SK-N-SH treated with all-trans-retinoic acid at 6 μM for 48 hours (cell line): ENCODE measurements at regions not wholly inside any gene's neighbourhood (a gene's known extent, or its start where the extent isn't known, plus 50 kb on each side); places are given as distances from the start of the nearest gene placed in this dataset.

ENCODE experiments used
- ATAC-seq: fragments of 200-7000 bp; cut with Tn5 transposase; 3 replicates; pipeline ENCODE4 v1.9.1; 2020; ENCODE audit warnings: mild to moderate bottlenecking, moderate library complexity
- BACH2 ChIP-seq: fragments of 250-450 bp; sonication (Bioruptor Pico); IDR thresholded peaks from 2 replicates; pipeline ENCODE4 v1.9.0; 2021; ENCODE audit warnings: mild to moderate bottlenecking, borderline replicate concordance
- CSDC2 ChIP-seq: fragments of 250-450 bp; sonication (Bioruptor Pico); IDR thresholded peaks from 2 replicates; pipeline ENCODE4 v1.5.0; 2020; ENCODE audit warnings: mild to moderate bottlenecking, moderate library complexity
- ESRRG ChIP-seq: fragments of 250-450 bp; sonication (Bioruptor Pico); IDR thresholded peaks from 2 replicates; pipeline ENCODE4 v1.6.1; 2021; ENCODE audit warnings: mild to moderate bottlenecking
- GLIS3 ChIP-seq: fragments of 250-450 bp; sonication (Bioruptor Pico); IDR thresholded peaks from 2 replicates; pipeline ENCODE4 v1.5.0; 2020; ENCODE audit warnings: mild to moderate bottlenecking, moderate library complexity
- ISL1 ChIP-seq: fragments of 250-450 bp; sonication (Bioruptor Pico); IDR thresholded peaks from 2 replicates; pipeline ENCODE4 v2.1.2; 2022; ENCODE audit warnings: mild to moderate bottlenecking, moderate library complexity
- OSR1 ChIP-seq: fragments of 250-450 bp; sonication (Bioruptor Pico); IDR thresholded peaks from 2 replicates; pipeline ENCODE4 v1.8.0; 2022; ENCODE audit warnings: moderate library complexity, mild to moderate bottlenecking, inconsistent platforms
- PPARA ChIP-seq: fragments of 250-450 bp; sonication (Bioruptor Pico); IDR thresholded peaks from 2 replicates; pipeline ENCODE4 v1.5.0; 2020; ENCODE audit warnings: mild to moderate bottlenecking, borderline replicate concordance
- RARB ChIP-seq: fragments of 250-450 bp; sonication (Bioruptor Pico); IDR thresholded peaks from 2 replicates; pipeline ENCODE4 v1.8.0; 2021; ENCODE audit warnings: mild to moderate bottlenecking, moderate library complexity
- TSHZ2 ChIP-seq: fragments of 250-450 bp; sonication (Bioruptor Pico); IDR thresholded peaks from 2 replicates; pipeline ENCODE4 v1.5.0; 2020; ENCODE audit warnings: mild to moderate bottlenecking, moderate library complexity
- ZC3H10 ChIP-seq: fragments of 250-450 bp; sonication (Bioruptor Pico); IDR thresholded peaks from 2 replicates; pipeline ENCODE4 v1.5.1; 2021; ENCODE audit warnings: mild to moderate bottlenecking, moderate library complexity
- ZFP3 ChIP-seq: fragments of 250-450 bp; sonication (Bioruptor Pico); IDR thresholded peaks from 2 replicates; pipeline ENCODE4 v1.5.0; 2020; ENCODE audit warnings: mild to moderate bottlenecking, moderate library complexity
- ZFP30 ChIP-seq: fragments of 450-650 bp; formaldehyde crosslinking; IDR thresholded peaks from 2 replicates; pipeline ENCODE4 v1.5.0; 2022; ENCODE audit warnings: mild to moderate bottlenecking, moderate library complexity
- ZNF565 ChIP-seq: fragments of 450-650 bp; formaldehyde crosslinking; conservative IDR thresholded peaks from 2 replicates; pipeline ENCODE4 v1.5.0; 2020; ENCODE audit warnings: low read depth, mild to moderate bottlenecking, moderate library complexity
- ZNF70 ChIP-seq: fragments of 450-650 bp; formaldehyde crosslinking; IDR thresholded peaks from 2 replicates; pipeline ENCODE4 v1.5.0; 2020; ENCODE audit warnings: mild to moderate bottlenecking, moderate library complexity
- ZNF8 ChIP-seq: fragments of 450-650 bp; formaldehyde crosslinking; IDR thresholded peaks from 2 replicates; pipeline ENCODE4 v1.5.0; 2020; ENCODE audit warnings: mild to moderate bottlenecking, moderate library complexity
- TF ChIP-seq, protein P1 (sequence below): fragments of 250-450 bp; sonication (Bioruptor Pico); IDR thresholded peaks from 2 replicates; pipeline ENCODE4 v1.8.0; 2021; ENCODE audit warnings: low read depth, mild to moderate bottlenecking, moderate library complexity, borderline replicate concordance
- TF ChIP-seq, protein P2 (sequence below): fragments of 250-450 bp; sonication (Bioruptor Pico); IDR thresholded peaks from 2 replicates; pipeline ENCODE4 v1.5.1; 2020; ENCODE audit warnings: low read depth, mild to moderate bottlenecking, moderate library complexity
- TF ChIP-seq, protein P3 (sequence below): fragments of 250-450 bp; sonication (Bioruptor Pico); IDR thresholded peaks from 2 replicates; pipeline ENCODE4 v1.5.1; 2021; ENCODE audit warnings: mild to moderate bottlenecking, moderate library complexity

- ATAC-seq = no peak
Observed at GRCh38 chr20:23299673-23300050, 50.9 kb upstream of the NXT1 start.

GRCh38 chr20:23298926-23299672 is 51.5 kb upstream of the NXT1 start:
- TF ChIP-seq TSHZ2 (CRISPR knock-in tag) (no peak), OSR1 (CRISPR knock-in tag) (no peak)
- TF ChIP-seq, protein P1, sequence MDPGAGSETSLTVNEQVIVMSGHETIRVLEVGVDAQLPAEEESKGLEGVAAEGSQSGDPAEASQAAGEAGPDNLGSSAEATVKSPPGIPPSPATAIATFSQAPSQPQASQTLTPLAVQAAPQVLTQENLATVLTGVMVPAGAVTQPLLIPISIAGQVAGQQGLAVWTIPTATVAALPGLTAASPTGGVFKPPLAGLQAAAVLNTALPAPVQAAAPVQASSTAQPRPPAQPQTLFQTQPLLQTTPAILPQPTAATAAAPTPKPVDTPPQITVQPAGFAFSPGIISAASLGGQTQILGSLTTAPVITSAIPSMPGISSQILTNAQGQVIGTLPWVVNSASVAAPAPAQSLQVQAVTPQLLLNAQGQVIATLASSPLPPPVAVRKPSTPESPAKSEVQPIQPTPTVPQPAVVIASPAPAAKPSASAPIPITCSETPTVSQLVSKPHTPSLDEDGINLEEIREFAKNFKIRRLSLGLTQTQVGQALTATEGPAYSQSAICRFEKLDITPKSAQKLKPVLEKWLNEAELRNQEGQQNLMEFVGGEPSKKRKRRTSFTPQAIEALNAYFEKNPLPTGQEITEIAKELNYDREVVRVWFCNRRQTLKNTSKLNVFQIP = no peak
- no peak for ATAC-seq

More at GRCh38 chr20:23299673-23300050, 50.9 kb upstream of the NXT1 start:
- no peak for TF ChIP-seq GLIS3
- no peak for TF ChIP-seq ESRRG (CRISPR knock-in tag)
- TF ChIP-seq ZNF70 (CRISPR knock-in tag) = no peak
- TF ChIP-seq, all 23 proteins: peak for 0

GRCh38 chr20:23298155-23298554 is 52.4 kb upstream of the NXT1 start:
- TF ChIP-seq ZNF70 (CRISPR knock-in tag) (no peak), TSHZ2 (CRISPR knock-in tag) (no peak), ESRRG (CRISPR knock-in tag) (no peak)
- no peak for ATAC-seq

- no peak for ATAC-seq
- TF ChIP-seq OSR1 (CRISPR knock-in tag) (no peak), BACH2 (CRISPR knock-in tag) (no peak), RARB (CRISPR knock-in tag) (no peak), ISL1 (CRISPR knock-in tag) (no peak), ZC3H10 (CRISPR knock-in tag) (no peak), ZNF8 (no peak), ZNF70 (CRISPR knock-in tag) (no peak)
Observed at GRCh38 chr20:23296841-23297701, 53.5 kb upstream of the NXT1 start.

- ATAC-seq = no peak
- TF ChIP-seq, protein P1 = no peak
- TF ChIP-seq ZNF565 = no peak
- TF ChIP-seq, protein P2, sequence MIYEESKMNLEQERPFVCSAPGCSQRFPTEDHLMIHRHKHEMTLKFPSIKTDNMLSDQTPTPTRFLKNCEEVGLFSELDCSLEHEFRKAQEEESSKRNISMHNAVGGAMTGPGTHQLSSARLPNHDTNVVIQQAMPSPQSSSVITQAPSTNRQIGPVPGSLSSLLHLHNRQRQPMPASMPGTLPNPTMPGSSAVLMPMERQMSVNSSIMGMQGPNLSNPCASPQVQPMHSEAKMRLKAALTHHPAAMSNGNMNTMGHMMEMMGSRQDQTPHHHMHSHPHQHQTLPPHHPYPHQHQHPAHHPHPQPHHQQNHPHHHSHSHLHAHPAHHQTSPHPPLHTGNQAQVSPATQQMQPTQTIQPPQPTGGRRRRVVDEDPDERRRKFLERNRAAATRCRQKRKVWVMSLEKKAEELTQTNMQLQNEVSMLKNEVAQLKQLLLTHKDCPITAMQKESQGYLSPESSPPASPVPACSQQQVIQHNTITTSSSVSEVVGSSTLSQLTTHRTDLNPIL (CRISPR knock-in tag) = no peak
- no peak for TF ChIP-seq RARB (CRISPR knock-in tag)
- no peak for TF ChIP-seq ZFP3
- no peak for TF ChIP-seq ZFP30 (CRISPR knock-in tag)
- TF ChIP-seq, protein P3, sequence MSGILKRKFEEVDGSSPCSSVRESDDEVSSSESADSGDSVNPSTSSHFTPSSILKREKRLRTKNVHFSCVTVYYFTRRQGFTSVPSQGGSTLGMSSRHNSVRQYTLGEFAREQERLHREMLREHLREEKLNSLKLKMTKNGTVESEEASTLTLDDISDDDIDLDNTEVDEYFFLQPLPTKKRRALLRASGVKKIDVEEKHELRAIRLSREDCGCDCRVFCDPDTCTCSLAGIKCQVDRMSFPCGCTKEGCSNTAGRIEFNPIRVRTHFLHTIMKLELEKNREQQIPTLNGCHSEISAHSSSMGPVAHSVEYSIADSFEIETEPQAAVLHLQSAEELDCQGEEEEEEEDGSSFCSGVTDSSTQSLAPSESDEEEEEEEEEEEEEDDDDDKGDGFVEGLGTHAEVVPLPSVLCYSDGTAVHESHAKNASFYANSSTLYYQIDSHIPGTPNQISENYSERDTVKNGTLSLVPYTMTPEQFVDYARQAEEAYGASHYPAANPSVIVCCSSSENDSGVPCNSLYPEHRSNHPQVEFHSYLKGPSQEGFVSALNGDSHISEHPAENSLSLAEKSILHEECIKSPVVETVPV = no peak
- no peak for TF ChIP-seq PPARA (CRISPR knock-in tag)
- TF ChIP-seq CSDC2 = no peak
- TF ChIP-seq BACH2 (CRISPR knock-in tag) = no peak
- no peak for TF ChIP-seq ZNF8
Observed at GRCh38 chr20:23295934-23296333, 54.7 kb upstream of the NXT1 start.
